GM12878 (cell line): ENCODE measurements at regions not wholly inside any gene's neighbourhood (a gene's known extent, or its start where the extent isn't known, plus 50 kb on each side); places are given as distances from the start of the nearest gene placed in this dataset.
A peak's percentile ranks its signal among the peaks of the same experiment; 100 is the strongest.

Experiments
- BACH1 ChIP-seq: fragments of 450-650 bp; IDR thresholded peaks from 2 replicates; pipeline ENCODE4 v1.6.1; 2017; ENCODE audit warnings: mild to moderate bottlenecking, borderline replicate concordance
- CHD1 ChIP-seq: IDR thresholded peaks from 2 replicates; pipeline ENCODE4 v1.6.1; 2012; ENCODE audit warnings: low read depth, low read length, improper control_type of control experiment
- CHD2 ChIP-seq: IDR thresholded peaks from 2 replicates; pipeline ENCODE4 v1.6.1; 2011; ENCODE audit warnings: low read depth, low read length, improper control_type of control experiment, borderline replicate concordance
- HCFC1 ChIP-seq: fragments of 150-350 bp; IDR thresholded peaks from 2 replicates; pipeline ENCODE4 v1.6.1; 2014; ENCODE audit warnings: low read length
- IKZF2 ChIP-seq, 2 experiments: fragments of 450-650 bp; IDR thresholded peaks; 2 replicates each; pipeline ENCODE4 v1.6.1; 2017; ENCODE audit warnings: mild to moderate bottlenecking in 2 of 2, moderate library complexity in 2 of 2
- JUNB ChIP-seq: IDR thresholded peaks from 2 replicates; pipeline ENCODE4 v1.6.1; 2016; ENCODE audit warnings: antibody characterized with exemption, mild to moderate bottlenecking
- NR2C2 ChIP-seq: IDR thresholded peaks from 2 replicates; pipeline ENCODE4 v1.6.1; 2011; ENCODE audit warnings: borderline replicate concordance, low read depth; ENCODE audit not compliant: control insufficient read depth, insufficient read length
- RB1 ChIP-seq: fragments of 450-650 bp; formaldehyde crosslinking; IDR thresholded peaks from 2 replicates; pipeline ENCODE4 v1.6.1; 2017; ENCODE audit warnings: mild to moderate bottlenecking, borderline replicate concordance
- SIX5 ChIP-seq: IDR thresholded peaks from 2 replicates; pipeline ENCODE4 v1.6.1; 2011; ENCODE audit warnings: mild to moderate bottlenecking, low read depth, low read length, moderate library complexity; ENCODE audit not compliant: severe bottlenecking
- SMAD5 ChIP-seq: IDR thresholded peaks from 2 replicates; pipeline ENCODE4 v1.6.1; 2016; ENCODE audit warnings: antibody characterized with exemption, low read depth
- SPI1 ChIP-seq: IDR thresholded peaks from 2 replicates; pipeline ENCODE4 v1.6.1; 2011; ENCODE audit warnings: low read depth, mild to moderate bottlenecking, low read length, moderate library complexity, borderline replicate concordance; ENCODE audit not compliant: insufficient read depth
- SUZ12 ChIP-seq: fragments of 200-600 bp; sonication (generic); IDR thresholded peaks from one replicate; pipeline ENCODE4 v1.6.1; 2018; ENCODE audit warnings: antibody characterized with exemption, mild to moderate bottlenecking; ENCODE audit not compliant: unreplicated experiment
- TBL1XR1 ChIP-seq: IDR thresholded peaks from 2 replicates; pipeline ENCODE4 v1.6.1; 2012; ENCODE audit warnings: low read depth, low read length, improper control_type of control experiment
- TCF3 ChIP-seq: IDR thresholded peaks from 2 replicates; pipeline ENCODE4 v1.6.1; 2012; ENCODE audit warnings: low read depth, mild to moderate bottlenecking, low read length, borderline replicate concordance; ENCODE audit not compliant: insufficient read depth
- ZBED1 ChIP-seq: IDR thresholded peaks from 2 replicates; pipeline ENCODE4 v1.6.1; 2016; ENCODE audit warnings: borderline replicate concordance
- TF ChIP-seq, protein P1 (sequence below): fragments of 450-650 bp; formaldehyde crosslinking; IDR thresholded peaks from 2 replicates; pipeline ENCODE4 v1.5.0; 2022; ENCODE audit warnings: mild to moderate bottlenecking, missing genetic modification characterization
- TF ChIP-seq, protein P2 (sequence below): fragments of 450-650 bp; IDR thresholded peaks from 2 replicates; pipeline ENCODE4 v1.6.1; 2017; ENCODE audit warnings: mild to moderate bottlenecking, moderate library complexity
- TF ChIP-seq, protein P3 (sequence below): fragments of 450-650 bp; IDR thresholded peaks from 2 replicates; pipeline ENCODE4 v1.6.1; 2016; ENCODE audit warnings: mild to moderate bottlenecking, moderate library complexity, borderline replicate concordance

GRCh38 chr6:119444642-119445557 is 95.3 kb upstream of the MAN1A1 start (continued):
- peak; percentile 90 for TF ChIP-seq JUNB
- TF ChIP-seq, protein P1, sequence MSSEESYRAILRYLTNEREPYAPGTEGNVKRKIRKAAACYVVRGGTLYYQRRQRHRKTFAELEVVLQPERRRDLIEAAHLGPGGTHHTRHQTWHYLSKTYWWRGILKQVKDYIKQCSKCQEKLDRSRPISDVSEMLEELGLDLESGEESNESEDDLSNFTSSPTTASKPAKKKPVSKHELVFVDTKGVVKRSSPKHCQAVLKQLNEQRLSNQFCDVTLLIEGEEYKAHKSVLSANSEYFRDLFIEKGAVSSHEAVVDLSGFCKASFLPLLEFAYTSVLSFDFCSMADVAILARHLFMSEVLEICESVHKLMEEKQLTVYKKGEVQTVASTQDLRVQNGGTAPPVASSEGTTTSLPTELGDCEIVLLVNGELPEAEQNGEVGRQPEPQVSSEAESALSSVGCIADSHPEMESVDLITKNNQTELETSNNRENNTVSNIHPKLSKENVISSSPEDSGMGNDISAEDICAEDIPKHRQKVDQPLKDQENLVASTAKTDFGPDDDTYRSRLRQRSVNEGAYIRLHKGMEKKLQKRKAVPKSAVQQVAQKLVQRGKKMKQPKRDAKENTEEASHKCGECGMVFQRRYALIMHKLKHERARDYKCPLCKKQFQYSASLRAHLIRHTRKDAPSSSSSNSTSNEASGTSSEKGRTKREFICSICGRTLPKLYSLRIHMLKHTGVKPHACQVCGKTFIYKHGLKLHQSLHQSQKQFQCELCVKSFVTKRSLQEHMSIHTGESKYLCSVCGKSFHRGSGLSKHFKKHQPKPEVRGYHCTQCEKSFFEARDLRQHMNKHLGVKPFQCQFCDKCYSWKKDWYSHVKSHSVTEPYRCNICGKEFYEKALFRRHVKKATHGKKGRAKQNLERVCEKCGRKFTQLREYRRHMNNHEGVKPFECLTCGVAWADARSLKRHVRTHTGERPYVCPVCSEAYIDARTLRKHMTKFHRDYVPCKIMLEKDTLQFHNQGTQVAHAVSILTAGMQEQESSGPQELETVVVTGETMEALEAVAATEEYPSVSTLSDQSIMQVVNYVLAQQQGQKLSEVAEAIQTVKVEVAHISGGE (CRISPR knock-in tag): no peak
- TF ChIP-seq ZBED1: no peak; the same call in 1 of the 2 replicates
- no peak for TF ChIP-seq CHD1
- TF ChIP-seq NR2C2: no peak
- no peak for TF ChIP-seq SIX5
- TF ChIP-seq, protein P2, sequence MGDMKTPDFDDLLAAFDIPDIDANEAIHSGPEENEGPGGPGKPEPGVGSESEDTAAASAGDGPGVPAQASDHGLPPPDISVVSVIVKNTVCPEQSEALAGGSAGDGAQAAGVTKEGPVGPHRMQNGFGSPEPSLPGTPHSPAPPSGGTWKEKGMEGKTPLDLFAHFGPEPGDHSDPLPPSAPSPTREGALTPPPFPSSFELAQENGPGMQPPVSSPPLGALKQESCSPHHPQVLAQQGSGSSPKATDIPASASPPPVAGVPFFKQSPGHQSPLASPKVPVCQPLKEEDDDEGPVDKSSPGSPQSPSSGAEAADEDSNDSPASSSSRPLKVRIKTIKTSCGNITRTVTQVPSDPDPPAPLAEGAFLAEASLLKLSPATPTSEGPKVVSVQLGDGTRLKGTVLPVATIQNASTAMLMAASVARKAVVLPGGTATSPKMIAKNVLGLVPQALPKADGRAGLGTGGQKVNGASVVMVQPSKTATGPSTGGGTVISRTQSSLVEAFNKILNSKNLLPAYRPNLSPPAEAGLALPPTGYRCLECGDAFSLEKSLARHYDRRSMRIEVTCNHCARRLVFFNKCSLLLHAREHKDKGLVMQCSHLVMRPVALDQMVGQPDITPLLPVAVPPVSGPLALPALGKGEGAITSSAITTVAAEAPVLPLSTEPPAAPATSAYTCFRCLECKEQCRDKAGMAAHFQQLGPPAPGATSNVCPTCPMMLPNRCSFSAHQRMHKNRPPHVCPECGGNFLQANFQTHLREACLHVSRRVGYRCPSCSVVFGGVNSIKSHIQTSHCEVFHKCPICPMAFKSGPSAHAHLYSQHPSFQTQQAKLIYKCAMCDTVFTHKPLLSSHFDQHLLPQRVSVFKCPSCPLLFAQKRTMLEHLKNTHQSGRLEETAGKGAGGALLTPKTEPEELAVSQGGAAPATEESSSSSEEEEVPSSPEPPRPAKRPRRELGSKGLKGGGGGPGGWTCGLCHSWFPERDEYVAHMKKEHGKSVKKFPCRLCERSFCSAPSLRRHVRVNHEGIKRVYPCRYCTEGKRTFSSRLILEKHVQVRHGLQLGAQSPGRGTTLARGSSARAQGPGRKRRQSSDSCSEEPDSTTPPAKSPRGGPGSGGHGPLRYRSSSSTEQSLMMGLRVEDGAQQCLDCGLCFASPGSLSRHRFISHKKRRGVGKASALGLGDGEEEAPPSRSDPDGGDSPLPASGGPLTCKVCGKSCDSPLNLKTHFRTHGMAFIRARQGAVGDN: no peak
- TF ChIP-seq CHD2: no peak
- TF ChIP-seq SMAD5: no peak
- peak; percentile 96 for TF ChIP-seq SPI1
- TF ChIP-seq, protein P3, sequence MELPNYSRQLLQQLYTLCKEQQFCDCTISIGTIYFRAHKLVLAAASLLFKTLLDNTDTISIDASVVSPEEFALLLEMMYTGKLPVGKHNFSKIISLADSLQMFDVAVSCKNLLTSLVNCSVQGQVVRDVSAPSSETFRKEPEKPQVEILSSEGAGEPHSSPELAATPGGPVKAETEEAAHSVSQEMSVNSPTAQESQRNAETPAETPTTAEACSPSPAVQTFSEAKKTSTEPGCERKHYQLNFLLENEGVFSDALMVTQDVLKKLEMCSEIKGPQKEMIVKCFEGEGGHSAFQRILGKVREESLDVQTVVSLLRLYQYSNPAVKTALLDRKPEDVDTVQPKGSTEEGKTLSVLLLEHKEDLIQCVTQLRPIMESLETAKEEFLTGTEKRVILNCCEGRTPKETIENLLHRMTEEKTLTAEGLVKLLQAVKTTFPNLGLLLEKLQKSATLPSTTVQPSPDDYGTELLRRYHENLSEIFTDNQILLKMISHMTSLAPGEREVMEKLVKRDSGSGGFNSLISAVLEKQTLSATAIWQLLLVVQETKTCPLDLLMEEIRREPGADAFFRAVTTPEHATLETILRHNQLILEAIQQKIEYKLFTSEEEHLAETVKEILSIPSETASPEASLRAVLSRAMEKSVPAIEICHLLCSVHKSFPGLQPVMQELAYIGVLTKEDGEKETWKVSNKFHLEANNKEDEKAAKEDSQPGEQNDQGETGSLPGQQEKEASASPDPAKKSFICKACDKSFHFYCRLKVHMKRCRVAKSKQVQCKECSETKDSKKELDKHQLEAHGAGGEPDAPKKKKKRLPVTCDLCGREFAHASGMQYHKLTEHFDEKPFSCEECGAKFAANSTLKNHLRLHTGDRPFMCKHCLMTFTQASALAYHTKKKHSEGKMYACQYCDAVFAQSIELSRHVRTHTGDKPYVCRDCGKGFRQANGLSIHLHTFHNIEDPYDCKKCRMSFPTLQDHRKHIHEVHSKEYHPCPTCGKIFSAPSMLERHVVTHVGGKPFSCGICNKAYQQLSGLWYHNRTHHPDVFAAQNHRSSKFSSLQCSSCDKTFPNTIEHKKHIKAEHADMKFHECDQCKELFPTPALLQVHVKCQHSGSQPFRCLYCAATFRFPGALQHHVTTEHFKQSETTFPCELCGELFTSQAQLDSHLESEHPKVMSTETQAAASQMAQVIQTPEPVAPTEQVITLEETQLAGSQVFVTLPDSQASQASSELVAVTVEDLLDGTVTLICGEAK: no peak
- no peak for TF ChIP-seq SUZ12
- no peak for TF ChIP-seq RB1
- TF ChIP-seq BACH1: 0 out of 2 replicates have a peak, but pooled peaks have one; percentile 48
- no peak for TF ChIP-seq TBL1XR1
- TF ChIP-seq TCF3: 0 out of 2 replicates have a peak, but pooled peaks have one; percentile 44
- peak; percentile 92 to 93 for TF ChIP-seq IKZF2 (IDR thresholded peaks at IDR 0.05)
- no peak for TF ChIP-seq HCFC1
